H9 (cell line): ENCODE measurements at regions not wholly inside any gene's neighbourhood (a gene's known extent, or its start where the extent isn't known, plus 50 kb on each side); places are given as distances from the start of the nearest gene placed in this dataset.

ENCODE experiments used
- DNase-seq: peaks from one replicate; pipeline ENCODE4 v3.0.0-alpha.2; 2017
- H2AFZ ChIP-seq: one replicate; pipeline ENCODE4 v1.6.1; 2013; ENCODE audit warnings: mild to moderate bottlenecking, low read length, control low read depth, moderate library complexity
- H2AK5ac ChIP-seq: 2 replicates; pipeline ENCODE4 v1.6.1; 2013; ENCODE audit warnings: low read length, control low read depth, mixed read lengths; ENCODE audit not compliant: insufficient read length
- H2BK120ac ChIP-seq: one replicate; pipeline ENCODE4 v1.6.1; 2013; ENCODE audit warnings: low read depth, mild to moderate bottlenecking, low read length, control low read depth, inconsistent platforms; ENCODE audit not compliant: poor library complexity, severe bottlenecking
- H2BK12ac ChIP-seq: 2 replicates; pipeline ENCODE4 v1.6.1; 2013; ENCODE audit warnings: low read length, control low read depth, mixed read lengths, low read depth; ENCODE audit not compliant: insufficient read length
- H2BK15ac ChIP-seq: 2 replicates; pipeline ENCODE4 v1.6.1; 2013; ENCODE audit warnings: low read depth, low read length, control low read depth
- H2BK20ac ChIP-seq: one replicate; pipeline ENCODE4 v1.6.1; 2013; ENCODE audit warnings: low read depth, mild to moderate bottlenecking, low read length, control low read depth, inconsistent platforms; ENCODE audit not compliant: poor library complexity, severe bottlenecking
- H2BK5ac ChIP-seq: 2 replicates; pipeline ENCODE4 v1.6.1; 2013; ENCODE audit warnings: low read length, control low read depth, mixed read lengths; ENCODE audit not compliant: insufficient read length
- H3K14ac ChIP-seq: 2 replicates; pipeline ENCODE4 v1.6.1; 2013; ENCODE audit warnings: low read length, control low read depth; ENCODE audit not compliant: insufficient read depth
- H3K18ac ChIP-seq: 2 replicates; pipeline ENCODE4 v1.6.1; 2013; ENCODE audit warnings: low read depth, mild to moderate bottlenecking, mixed read lengths, low read length, control low read depth; ENCODE audit not compliant: insufficient read length
- H3K23ac ChIP-seq: 2 replicates; pipeline ENCODE4 v1.6.1; 2013; ENCODE audit warnings: low read length, control low read depth, mixed read lengths, low read depth; ENCODE audit not compliant: insufficient read length
- H3K23me2 ChIP-seq: 2 replicates; pipeline ENCODE4 v1.6.1; 2013; ENCODE audit warnings: low read depth, mild to moderate bottlenecking, mixed read lengths, low read length, control low read depth; ENCODE audit not compliant: insufficient read length, poor library complexity, severe bottlenecking
- H3K27ac ChIP-seq: 2 replicates; pipeline ENCODE4 v1.5.1; 2013; ENCODE audit warnings: low read length, control low read depth, mixed read lengths, low read depth; ENCODE audit not compliant: insufficient read length
- H3K27me3 ChIP-seq: 2 replicates; pipeline ENCODE4 v1.6.1; 2013; ENCODE audit warnings: low read length, control low read depth, inconsistent platforms; ENCODE audit not compliant: insufficient read depth
- H3K4ac ChIP-seq: 2 replicates; pipeline ENCODE4 v1.6.1; 2013; ENCODE audit warnings: low read depth, mild to moderate bottlenecking, control low read depth, inconsistent platforms, low read length, moderate library complexity
- H3K4me1 ChIP-seq: 2 replicates; pipeline ENCODE4 v1.6.1; 2013; ENCODE audit warnings: low read length, control low read depth, inconsistent platforms; ENCODE audit not compliant: insufficient read depth
- H3K4me2 ChIP-seq: 2 replicates; pipeline ENCODE4 v1.6.1; 2013; ENCODE audit warnings: low read length, control low read depth, mixed read lengths; ENCODE audit not compliant: insufficient read length, insufficient read depth
- H3K56ac ChIP-seq: 2 replicates; pipeline ENCODE4 v1.6.1; 2013; ENCODE audit warnings: low read depth, mild to moderate bottlenecking, mixed read lengths, low read length, control low read depth; ENCODE audit not compliant: insufficient read length
- H3K79me1 ChIP-seq: 2 replicates; pipeline ENCODE4 v1.6.1; 2013; ENCODE audit warnings: low read depth, mild to moderate bottlenecking, moderate library complexity, low read length, control low read depth, inconsistent platforms; ENCODE audit not compliant: insufficient read depth, poor library complexity, severe bottlenecking
- H3K79me2 ChIP-seq: 2 replicates; pipeline ENCODE4 v1.6.1; 2013; ENCODE audit warnings: low read length, control low read depth, inconsistent platforms; ENCODE audit not compliant: insufficient read depth
- H3K9ac ChIP-seq: 2 replicates; pipeline ENCODE4 v1.6.1; 2013; ENCODE audit warnings: low read length, control low read depth, mixed read lengths; ENCODE audit not compliant: insufficient read length; ENCODE audit errors: extremely low read depth
- H3K9me3 ChIP-seq: one replicate; pipeline ENCODE4 v1.6.1; 2013; ENCODE audit warnings: low read depth, low read length, inconsistent platforms; ENCODE audit not compliant: control insufficient read depth
- H3T11ph ChIP-seq: one replicate; pipeline ENCODE4 v1.6.1; 2013; ENCODE audit warnings: mild to moderate bottlenecking, low read length, control low read depth, inconsistent platforms
- H4K20me1 ChIP-seq: one replicate; pipeline ENCODE4 v1.6.1; 2013; ENCODE audit not compliant: control insufficient read depth, insufficient read length, insufficient read depth
- H4K5ac ChIP-seq: 2 replicates; pipeline ENCODE4 v1.6.1; 2013; ENCODE audit warnings: low read depth, mild to moderate bottlenecking, mixed read lengths, low read length, control low read depth; ENCODE audit not compliant: insufficient read length
- H4K8ac ChIP-seq: replicated peaks from 2 replicates; pipeline ENCODE4 v1.6.1; 2013; ENCODE audit warnings: low read length, control low read depth, mixed read lengths, low read depth; ENCODE audit not compliant: insufficient read length
- H4K91ac ChIP-seq: 2 replicates; pipeline ENCODE4 v1.6.1; 2013; ENCODE audit warnings: low read depth, mild to moderate bottlenecking, moderate library complexity, mixed read lengths, low read length, control low read depth; ENCODE audit not compliant: insufficient read length
- H3K27ac Mint-ChIP-seq, 3 experiments: 2 replicates in 2 of 3; 3 replicates in 1 of 3; pipeline ENCODE4 v1.8.0; 2020 to 2021; ENCODE audit warnings: mixed read lengths in 3 of 3, mild to moderate bottlenecking in 1 of 3, moderate library complexity in 1 of 3
- H3K27me3 Mint-ChIP-seq: 2 replicates; pipeline ENCODE4 v1.8.0; 2021; ENCODE audit warnings: low read depth, mild to moderate bottlenecking, moderate library complexity, mixed read lengths
- H3K36me3 Mint-ChIP-seq, 3 experiments: 2 replicates in 2 of 3; 3 replicates in 1 of 3; pipeline ENCODE4 v1.8.0; 2020 to 2021; ENCODE audit warnings: low read depth in 3 of 3, mixed read lengths in 3 of 3; ENCODE audit not compliant: insufficient read depth in 1 of 3
- H3K4me1 Mint-ChIP-seq, 2 experiments: 2 replicates each; pipeline ENCODE4 v1.8.0; 2020; ENCODE audit warnings: mixed read lengths in 2 of 2
- H3K4me3 Mint-ChIP-seq, 2 experiments: 2 replicates in 1 of 2; 3 replicates in 1 of 2; pipeline ENCODE4 v1.8.0; 2020 to 2021; ENCODE audit warnings: mild to moderate bottlenecking in 2 of 2, mixed read lengths in 2 of 2, moderate library complexity in 1 of 2
- H3K9me3 Mint-ChIP-seq, 2 experiments: 2 replicates in 1 of 2; 3 replicates in 1 of 2; pipeline ENCODE4 v1.8.0; 2020; ENCODE audit warnings: mild to moderate bottlenecking in 2 of 2, mixed read lengths in 2 of 2, moderate library complexity in 1 of 2
- WGBS: extraction: QIAGEN DNeasy Blood & Tissue Kit; methylation state at CpG from one replicate; pipeline ENCODE4 v1.1.7; 2013; ENCODE audit warnings: missing lambda C conversion rate, low lambda C conversion rate, mixed read lengths; ENCODE audit not compliant: insufficient read length; ENCODE audit errors: extremely low coverage; 5-methylcytosine and 5-hydroxymethylcytosine counted together
- TF ChIP-seq, protein P1 (sequence below): fragments of 200-600 bp; sonication (generic); conservative IDR thresholded peaks from 3 replicates; pipeline ENCODE4 v1.8.0; 2021; ENCODE audit warnings: antibody characterized with exemption, mild to moderate bottlenecking

DNA sequence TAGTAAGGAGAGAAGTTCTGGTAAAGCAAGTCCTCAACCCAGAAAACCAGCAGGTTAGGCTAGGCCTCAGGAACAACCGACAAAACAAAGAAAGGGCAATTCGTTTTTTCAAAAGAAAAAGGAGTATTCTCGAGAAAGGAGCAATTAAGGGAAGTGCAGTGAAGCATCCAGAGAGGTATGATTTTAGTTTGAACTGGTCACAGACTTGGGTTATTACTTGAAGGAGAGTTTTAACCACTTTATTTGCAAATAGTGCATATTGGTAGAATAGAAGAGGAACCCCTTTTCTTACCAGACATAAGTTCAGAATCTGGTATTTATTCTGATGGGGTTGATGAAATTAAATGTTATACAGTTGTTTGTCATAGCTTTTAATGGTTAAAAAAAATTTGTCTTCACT is 110.0 kb upstream of the GCFC2 start:
- no peak overlapping the region for H3K23ac ChIP-seq
- H3K27me3 ChIP-seq: no peaks in the 10 kb centered on the region
- no peak overlapping the region for H3K18ac ChIP-seq
- Mint-ChIP-seq H3K4me3 (no peak overlapping the region), H3K27ac (no peak overlapping the region), H3K36me3 (no peaks in the 10 kb centered on the region; a peak in 1 of 7 replicates), H3K27me3 (peaks cover 4% of the 10 kb centered on the region), H3K9me3 (peaks cover 4 to 5% of the 10 kb centered on the region in 2 experiments), H3K4me1 (peaks cover 6 to 9% of the 10 kb centered on the region in 2 experiments)
- H3K14ac ChIP-seq: no peak overlapping the region
- TF ChIP-seq, protein P1, sequence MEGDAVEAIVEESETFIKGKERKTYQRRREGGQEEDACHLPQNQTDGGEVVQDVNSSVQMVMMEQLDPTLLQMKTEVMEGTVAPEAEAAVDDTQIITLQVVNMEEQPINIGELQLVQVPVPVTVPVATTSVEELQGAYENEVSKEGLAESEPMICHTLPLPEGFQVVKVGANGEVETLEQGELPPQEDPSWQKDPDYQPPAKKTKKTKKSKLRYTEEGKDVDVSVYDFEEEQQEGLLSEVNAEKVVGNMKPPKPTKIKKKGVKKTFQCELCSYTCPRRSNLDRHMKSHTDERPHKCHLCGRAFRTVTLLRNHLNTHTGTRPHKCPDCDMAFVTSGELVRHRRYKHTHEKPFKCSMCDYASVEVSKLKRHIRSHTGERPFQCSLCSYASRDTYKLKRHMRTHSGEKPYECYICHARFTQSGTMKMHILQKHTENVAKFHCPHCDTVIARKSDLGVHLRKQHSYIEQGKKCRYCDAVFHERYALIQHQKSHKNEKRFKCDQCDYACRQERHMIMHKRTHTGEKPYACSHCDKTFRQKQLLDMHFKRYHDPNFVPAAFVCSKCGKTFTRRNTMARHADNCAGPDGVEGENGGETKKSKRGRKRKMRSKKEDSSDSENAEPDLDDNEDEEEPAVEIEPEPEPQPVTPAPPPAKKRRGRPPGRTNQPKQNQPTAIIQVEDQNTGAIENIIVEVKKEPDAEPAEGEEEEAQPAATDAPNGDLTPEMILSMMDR: no peak
- no peak overlapping the region for H3K4me2 ChIP-seq
- H3K79me2 ChIP-seq: no peaks in the 10 kb centered on the region
- no peak overlapping the region for H3K27ac ChIP-seq
- H2BK20ac ChIP-seq: no peak overlapping the region
- H3K23me2 ChIP-seq: no peaks in the 10 kb centered on the region
- H2AK5ac ChIP-seq: no peak overlapping the region
- no CpG with 5 or more reads among the region's 3 CpGs for WGBS
- H3K4ac ChIP-seq: no peak overlapping the region
- no peaks in the 10 kb centered on the region for H3K4me1 ChIP-seq
- H4K20me1 ChIP-seq: no peaks in the 10 kb centered on the region
- no peak overlapping the region for H2BK5ac ChIP-seq
- H3K79me1 ChIP-seq: no peaks in the 10 kb centered on the region
- no peak overlapping the region for H2BK120ac ChIP-seq
- H3K56ac ChIP-seq: no peak overlapping the region
- no peak overlapping the region for H2BK12ac ChIP-seq
- no peak overlapping the region for H3T11ph ChIP-seq
- H2AFZ ChIP-seq: no peak overlapping the region
- no peak overlapping the region for H4K5ac ChIP-seq
- no peak overlapping the region for H3K9ac ChIP-seq
- no peaks in the 10 kb centered on the region for H3K9me3 ChIP-seq
- no peak for DNase-seq
- no peak overlapping the region for H2BK15ac ChIP-seq
- no peak overlapping the region for H4K8ac ChIP-seq
- no peak overlapping the region for H4K91ac ChIP-seq
